Breast epithelium (tissue), 4 donors: ENCODE measurements at regions not wholly inside any gene's neighbourhood (a gene's known extent, or its start where the extent isn't known, plus 50 kb on each side); places are given as distances from the start of the nearest gene placed in this dataset.
"Not testable (repeated sequence)": the region's sequence is repeated elsewhere in the genome, so short reads cannot be mapped to it uniquely, and the experiment has no call there.

Source experiments
- DNase-seq, 2 donors: peaks; one replicate each; pipeline ENCODE4 v3.0.0-alpha.2; 2019; ENCODE audit warnings: low spot score in 2 of 2
- H3K27ac ChIP-seq, 2 donors: fragments of 200-600 bp; sonication (generic) in 1 of 2; one replicate each; pipeline ENCODE4 v1.5.1; 2016 to 2019; ENCODE audit warnings: mild to moderate bottlenecking in 1 of 2
- H3K27me3 ChIP-seq, 2 donors: fragments of 200-600 bp; sonication (generic) in 1 of 2; one replicate each; pipeline versions ENCODE4 v1.5.1 to v1.6.0; 2017 to 2019; ENCODE audit warnings: control low read depth in 1 of 2, mild to moderate bottlenecking in 1 of 2
- H3K36me3 ChIP-seq: fragments of 200-600 bp; one replicate; pipeline ENCODE4 v1.5.1; 2019
- H3K4me1 ChIP-seq, 2 donors: fragments of 200-600 bp; sonication (generic); one replicate each; pipeline ENCODE4 v1.5.1; 2016 to 2019; ENCODE audit warnings: control low read depth in 1 of 2
- H3K4me3 ChIP-seq, 3 donors: fragments of 200-600 bp; sonication (generic); 1 replicate in 2 of 3; 2 replicates in 1 of 3; pipeline ENCODE4 v1.5.1; 2016 to 2019; ENCODE audit warnings: mild to moderate bottlenecking in 3 of 3, moderate library complexity in 2 of 3
- H3K9me3 ChIP-seq, 2 donors: fragments of 200-600 bp; sonication (generic) in 1 of 2; one replicate each; pipeline ENCODE4 v1.5.1; 2016 to 2019; ENCODE audit warnings: control low read depth in 1 of 2
- POLR2A ChIP-seq: fragments of 450-650 bp; IDR thresholded peaks from one replicate; pipeline ENCODE4 v1.6.1; 2016; ENCODE audit warnings: antibody characterized with exemption, mild to moderate bottlenecking, moderate library complexity
- POLR2AphosphoS5 ChIP-seq, 3 donors: sonication (generic); formaldehyde crosslinking; IDR thresholded peaks; one replicate each; pipeline ENCODE4 v1.6.1; 2017; ENCODE audit warnings: antibody characterized with exemption in 3 of 3
- intact Hi-C: fragments of 100-400 bp; cut with DNase I; formaldehyde crosslinking; loops from one replicate; pipeline ENCODE4 v1.15.1; 2023; ENCODE audit warnings: low total_unique reads
- TF ChIP-seq, protein P1 (sequence below), 3 donors: fragments of 450-650 bp; IDR thresholded peaks; one replicate each; pipeline ENCODE4 v1.5.1; 2016 to 2017; ENCODE audit warnings: antibody characterized with exemption in 3 of 3, mild to moderate bottlenecking in 3 of 3, moderate library complexity in 3 of 3

DNA sequence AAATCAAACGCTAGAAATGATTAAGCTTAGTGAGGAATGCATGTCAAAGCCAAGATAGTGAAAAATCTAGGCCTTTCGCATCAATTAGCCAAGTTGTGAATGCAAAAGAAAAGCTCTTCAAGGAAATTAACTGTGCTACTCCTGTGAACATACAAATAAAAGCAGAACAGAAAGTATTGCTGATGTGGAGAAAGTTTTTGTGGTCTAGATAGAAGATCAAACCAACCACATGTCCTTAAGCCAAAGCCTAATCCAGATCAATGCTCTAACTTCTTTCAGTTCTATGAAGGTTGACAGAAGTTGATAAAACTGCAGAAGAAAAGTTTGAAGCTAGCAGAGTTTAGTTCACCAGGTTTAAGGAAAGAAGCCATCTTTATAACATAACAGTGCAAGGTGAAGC is 1044.6 kb downstream of the CDH11 start:
- no peak for DNase-seq
- no peak overlapping the region for H3K4me3 ChIP-seq
- no peaks in the 10 kb centered on the region for H3K9me3 ChIP-seq
- H3K36me3 ChIP-seq, result no peaks in the 10 kb centered on the region
- TF ChIP-seq POLR2AphosphoS5 (IDR thresholded peaks at IDR 0.05), result no peak
- no peak for TF ChIP-seq POLR2A
- TF ChIP-seq, protein P1, sequence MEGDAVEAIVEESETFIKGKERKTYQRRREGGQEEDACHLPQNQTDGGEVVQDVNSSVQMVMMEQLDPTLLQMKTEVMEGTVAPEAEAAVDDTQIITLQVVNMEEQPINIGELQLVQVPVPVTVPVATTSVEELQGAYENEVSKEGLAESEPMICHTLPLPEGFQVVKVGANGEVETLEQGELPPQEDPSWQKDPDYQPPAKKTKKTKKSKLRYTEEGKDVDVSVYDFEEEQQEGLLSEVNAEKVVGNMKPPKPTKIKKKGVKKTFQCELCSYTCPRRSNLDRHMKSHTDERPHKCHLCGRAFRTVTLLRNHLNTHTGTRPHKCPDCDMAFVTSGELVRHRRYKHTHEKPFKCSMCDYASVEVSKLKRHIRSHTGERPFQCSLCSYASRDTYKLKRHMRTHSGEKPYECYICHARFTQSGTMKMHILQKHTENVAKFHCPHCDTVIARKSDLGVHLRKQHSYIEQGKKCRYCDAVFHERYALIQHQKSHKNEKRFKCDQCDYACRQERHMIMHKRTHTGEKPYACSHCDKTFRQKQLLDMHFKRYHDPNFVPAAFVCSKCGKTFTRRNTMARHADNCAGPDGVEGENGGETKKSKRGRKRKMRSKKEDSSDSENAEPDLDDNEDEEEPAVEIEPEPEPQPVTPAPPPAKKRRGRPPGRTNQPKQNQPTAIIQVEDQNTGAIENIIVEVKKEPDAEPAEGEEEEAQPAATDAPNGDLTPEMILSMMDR (IDR thresholded peaks at IDR 0.05), result no peak
- no peaks in the 10 kb centered on the region for H3K27me3 ChIP-seq
- no peak overlapping the region for H3K27ac ChIP-seq
- intact Hi-C loops, result no loop called here
- H3K4me1 ChIP-seq, result no peaks in the 10 kb centered on the region

DNA sequence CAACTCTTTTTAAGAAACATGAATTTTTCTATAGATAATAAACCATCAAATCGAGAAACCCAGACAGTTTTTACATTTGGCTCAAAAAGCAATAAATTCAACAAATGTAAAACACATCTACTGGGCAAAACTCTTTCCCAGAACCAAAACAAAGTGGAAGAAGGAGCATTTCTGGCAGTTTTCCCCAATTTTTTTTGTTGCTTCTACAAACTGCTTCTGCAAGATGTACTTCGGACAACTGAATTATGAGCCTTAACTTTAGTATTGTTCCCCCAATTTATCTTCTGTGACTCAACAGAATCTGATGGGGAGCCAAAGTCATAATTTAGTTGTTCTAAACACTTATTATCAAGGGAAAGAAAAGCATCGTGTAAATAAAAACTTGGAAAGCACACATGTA is 1047.2 kb downstream of the CDH11 start:
- no peaks in the 10 kb centered on the region for H3K36me3 ChIP-seq
- TF ChIP-seq POLR2A, result no peak
- TF ChIP-seq, protein P1 (IDR thresholded peaks at IDR 0.05), result no peak
- no peak for TF ChIP-seq POLR2AphosphoS5 (IDR thresholded peaks at IDR 0.05)
- no peaks in the 10 kb centered on the region for H3K9me3 ChIP-seq
- H3K4me3 ChIP-seq, result no peak overlapping the region
- intact Hi-C loops, result no loop called here
- H3K4me1 ChIP-seq, result no peaks in the 10 kb centered on the region
- no peak for DNase-seq
- no peaks in the 10 kb centered on the region for H3K27me3 ChIP-seq
- no peak overlapping the region for H3K27ac ChIP-seq

DNA sequence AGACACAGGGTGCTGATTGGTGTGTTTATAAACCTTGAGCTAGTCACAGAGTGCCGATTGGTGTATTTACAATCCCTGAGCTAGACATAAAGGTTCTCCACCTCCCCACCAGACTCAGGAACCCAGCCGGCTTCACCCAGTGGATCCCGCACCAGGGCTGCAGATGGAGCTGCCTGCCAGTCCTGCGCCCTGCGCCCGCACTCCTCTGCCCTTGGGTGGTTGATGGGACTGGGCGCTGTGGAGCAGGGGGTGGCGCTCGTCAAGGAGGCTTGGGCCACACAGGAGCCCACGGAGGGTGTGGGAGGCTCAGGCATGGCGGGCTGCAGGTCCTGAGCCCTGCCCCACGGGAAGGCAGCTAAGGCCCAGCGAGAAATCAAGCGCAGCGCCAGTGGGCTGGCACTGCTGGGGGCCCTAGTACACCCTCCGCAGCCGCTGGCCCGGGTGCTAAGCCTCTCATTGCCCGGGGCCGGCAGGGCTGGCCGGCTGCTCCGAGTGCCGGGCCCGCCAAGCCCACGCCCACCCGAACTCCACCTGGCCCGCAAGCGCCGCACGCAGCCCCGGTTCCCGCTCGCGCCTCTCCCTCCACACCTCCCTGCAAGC is 1049.6 kb downstream of the CDH11 start:
- H3K36me3 ChIP-seq, H3K4me1 ChIP-seq, H3K27ac ChIP-seq, H3K4me3 ChIP-seq, DNase-seq, intact Hi-C loops, H3K27me3 ChIP-seq, H3K9me3 ChIP-seq: not testable (repeated sequence)

DNA sequence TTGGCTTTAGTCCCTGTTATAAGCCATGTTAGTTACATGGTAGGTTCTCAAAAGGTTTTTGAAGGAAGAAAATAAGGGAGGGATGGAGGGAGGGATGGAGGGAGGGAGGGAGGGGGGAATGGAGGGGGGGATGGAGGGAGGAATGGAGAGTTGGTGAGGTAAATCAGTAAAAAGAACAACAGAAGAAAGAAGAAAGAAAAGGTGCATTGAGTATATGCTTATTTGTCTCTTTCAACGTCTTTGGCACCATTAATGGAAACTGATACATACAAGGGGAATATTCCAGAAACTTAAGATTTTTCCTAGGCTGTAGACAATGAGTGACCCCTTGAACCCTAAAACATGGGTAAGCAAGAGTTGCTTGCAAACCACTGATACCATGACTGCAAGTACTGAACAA is 1056.3 kb downstream of the CDH11 start:
- intact Hi-C loops, result no loop called here
- no peak overlapping the region for H3K27ac ChIP-seq
- no peaks in the 10 kb centered on the region for H3K36me3 ChIP-seq
- no peaks in the 10 kb centered on the region for H3K4me1 ChIP-seq
- H3K27me3 ChIP-seq, result no peaks in the 10 kb centered on the region
- DNase-seq, result no peak
- H3K4me3 ChIP-seq, result no peak overlapping the region
- H3K9me3 ChIP-seq, result no peaks in the 10 kb centered on the region
- TF ChIP-seq, protein P1 (IDR thresholded peaks at IDR 0.05), result no peak
- TF ChIP-seq POLR2AphosphoS5 (IDR thresholded peaks at IDR 0.05) (no peak), POLR2A (no peak)

DNA sequence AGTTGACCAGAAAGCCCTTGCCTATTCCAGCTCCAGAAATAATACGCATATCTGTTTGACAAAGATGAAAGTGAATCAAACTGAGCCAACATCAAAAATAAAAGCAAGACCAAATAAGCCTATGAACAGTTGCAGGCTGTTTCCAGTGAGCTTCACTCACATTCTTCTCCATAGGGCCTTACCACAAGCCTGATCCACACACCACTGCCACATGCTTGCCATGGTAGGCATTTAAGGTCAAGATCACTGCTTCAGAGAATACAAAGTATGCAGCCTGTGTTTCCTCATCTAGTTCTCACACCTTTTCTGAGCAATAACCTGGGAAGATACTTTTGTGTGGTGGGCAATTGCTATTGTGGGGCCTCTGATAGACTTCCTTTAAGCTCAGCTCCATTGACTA is 1060.2 kb downstream of the CDH11 start:
- H3K4me3 ChIP-seq, result no peak overlapping the region
- DNase-seq, result no peak
- H3K9me3 ChIP-seq, result no peaks in the 10 kb centered on the region
- H3K4me1 ChIP-seq, result no peaks in the 10 kb centered on the region
- no peak for TF ChIP-seq POLR2AphosphoS5 (IDR thresholded peaks at IDR 0.05)
- TF ChIP-seq, protein P1 (IDR thresholded peaks at IDR 0.05), result no peak
- no peak for TF ChIP-seq POLR2A
- H3K27ac ChIP-seq, result no peak overlapping the region
- H3K27me3 ChIP-seq, result no peaks in the 10 kb centered on the region
- H3K36me3 ChIP-seq, result no peaks in the 10 kb centered on the region
- intact Hi-C loops, result no loop called here

DNA sequence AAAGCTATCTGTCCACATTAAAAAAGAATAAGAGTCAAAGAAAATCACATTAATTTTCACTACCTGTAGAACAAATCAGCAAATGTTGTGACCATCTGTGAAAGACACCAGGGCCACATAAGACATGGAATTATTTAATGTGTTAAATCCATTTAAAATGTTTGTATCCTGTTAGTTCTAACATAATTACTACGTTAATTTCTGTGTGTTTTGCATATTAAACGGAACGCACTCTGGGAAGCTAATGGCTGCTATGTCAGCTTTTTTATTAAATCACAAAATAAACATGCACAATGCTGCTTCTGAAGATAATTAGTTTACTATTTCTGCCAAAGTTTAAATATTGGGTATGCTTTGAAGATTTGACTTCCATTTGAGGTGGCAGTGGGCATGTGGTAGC is 1061.2 kb downstream of the CDH11 start:
- TF ChIP-seq, protein P1 (IDR thresholded peaks at IDR 0.05), result no peak
- no peak for TF ChIP-seq POLR2AphosphoS5 (IDR thresholded peaks at IDR 0.05)
- no peak for TF ChIP-seq POLR2A
- no peaks in the 10 kb centered on the region for H3K27me3 ChIP-seq
- H3K4me1 ChIP-seq, result no peaks in the 10 kb centered on the region
- no peaks in the 10 kb centered on the region for H3K9me3 ChIP-seq
- intact Hi-C loops, result no loop called here
- H3K27ac ChIP-seq, result no peak overlapping the region
- no peak for DNase-seq
- no peak overlapping the region for H3K4me3 ChIP-seq
- H3K36me3 ChIP-seq, result no peaks in the 10 kb centered on the region
